Sciatic nerve (tissue), 2 donors: ENCODE measurements at regions not wholly inside any gene's neighbourhood (a gene's known extent, or its start where the extent isn't known, plus 50 kb on each side); places are given as distances from the start of the nearest gene placed in this dataset.

Source experiments
- ATAC-seq: fragments of 200-7000 bp; cut with Tn5 transposase; one replicate; pipeline ENCODE4 v1.9.1; 2020; ENCODE audit warnings: mild to moderate bottlenecking, moderate library complexity
- DNase-seq: peaks from one replicate; pipeline ENCODE4 v3.0.0-alpha.2; 2020; ENCODE audit warnings: low spot score
- intact Hi-C: fragments of 100-400 bp; cut with DNase I; formaldehyde crosslinking; loops from one replicate; pipeline ENCODE4 v1.14.2; 2022
- donor health status: DM: no; HTN: no; CAD: no.
- donor health status: DM: no; HTN: no; CAD: no.

GRCh38 chr7:33700001-33700899 is 205.1 kb upstream of the BMPER start:
- ATAC-seq, result no peak
- no peak for DNase-seq
- intact Hi-C loops, result no loop called here

GRCh38 chr7:33701189-33701740 is 204.1 kb upstream of the BMPER start:
- ATAC-seq, result no peak
- DNase-seq, result no peak
- intact Hi-C loops, result no loop called here

DNA sequence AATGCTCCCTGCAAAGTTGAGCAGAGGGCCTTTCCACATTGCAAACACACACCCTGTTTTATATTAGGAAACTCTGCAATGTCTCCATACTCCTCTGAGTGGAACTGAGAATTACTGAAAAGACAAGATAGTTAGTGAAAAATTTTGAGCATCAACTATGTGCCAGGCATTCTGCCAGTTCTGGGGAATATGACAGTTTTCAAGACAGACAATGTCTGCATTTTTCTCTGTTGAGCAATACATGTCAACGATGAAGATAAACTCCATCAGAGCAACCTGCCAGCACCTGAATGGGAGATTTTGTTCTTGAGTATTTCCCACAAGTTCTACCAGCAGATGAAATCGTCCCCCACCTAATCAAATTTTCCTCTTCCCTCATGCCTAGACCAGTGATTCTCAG is 203.4 kb upstream of the BMPER start:
- intact Hi-C loops, result no loop called here
- DNase-seq (no peak), ATAC-seq (no peak)

DNA sequence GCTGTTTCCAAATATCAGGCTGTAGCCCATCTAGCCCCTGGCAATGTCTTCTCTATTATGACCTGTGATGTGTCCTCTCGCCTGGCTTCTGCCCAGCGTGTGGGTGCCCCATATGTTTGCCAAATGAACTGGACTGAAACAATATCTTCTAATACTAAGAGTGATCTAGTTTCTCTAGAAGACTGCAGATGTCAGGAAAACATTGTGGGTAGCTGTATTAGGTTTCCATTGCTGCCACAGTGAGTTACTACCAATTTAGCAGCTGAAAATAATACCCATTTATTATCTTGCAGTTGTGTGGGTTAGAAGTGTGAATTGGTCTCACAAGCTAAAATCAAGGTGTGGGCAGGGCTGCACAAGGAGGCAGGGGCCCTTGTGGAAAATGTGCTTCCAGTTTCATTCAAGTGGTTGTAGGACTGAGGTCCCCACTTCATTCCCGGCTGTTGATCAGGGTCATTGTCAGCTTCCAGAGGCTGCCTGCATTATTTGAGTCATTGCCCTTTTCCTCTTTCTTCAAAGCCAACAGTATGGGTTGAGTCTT is 202.8 kb upstream of the BMPER start:
- intact Hi-C loops, result no loop called here
- ATAC-seq (no peak), DNase-seq (no peak)

DNA sequence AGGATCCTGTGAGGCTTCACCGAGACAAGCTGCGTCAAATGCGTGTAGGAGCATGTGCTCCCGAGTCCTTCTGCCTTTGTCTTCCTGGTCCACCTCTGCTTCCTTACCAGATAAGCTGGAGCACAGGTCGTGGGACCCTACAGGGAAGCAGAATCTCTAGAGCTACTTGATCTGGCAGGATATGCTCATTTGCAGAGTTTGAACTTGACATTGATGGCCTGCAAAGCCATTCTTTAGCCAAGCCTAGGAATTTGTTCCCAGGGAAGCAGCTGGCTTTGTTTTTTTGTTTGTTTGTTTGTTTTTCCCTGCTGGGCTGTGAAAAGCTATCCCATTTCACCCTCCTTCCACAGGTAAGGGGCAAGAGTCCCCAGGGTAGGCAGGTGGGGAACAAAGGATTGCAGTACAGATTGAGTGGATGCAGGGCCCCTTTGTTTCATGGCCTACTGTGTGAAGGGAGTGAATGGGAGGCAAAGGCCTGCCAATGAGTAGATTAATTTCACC is 200.0 kb upstream of the BMPER start:
- intact Hi-C loops, result no loop called here
- ATAC-seq (no peak), DNase-seq (no peak)

DNA sequence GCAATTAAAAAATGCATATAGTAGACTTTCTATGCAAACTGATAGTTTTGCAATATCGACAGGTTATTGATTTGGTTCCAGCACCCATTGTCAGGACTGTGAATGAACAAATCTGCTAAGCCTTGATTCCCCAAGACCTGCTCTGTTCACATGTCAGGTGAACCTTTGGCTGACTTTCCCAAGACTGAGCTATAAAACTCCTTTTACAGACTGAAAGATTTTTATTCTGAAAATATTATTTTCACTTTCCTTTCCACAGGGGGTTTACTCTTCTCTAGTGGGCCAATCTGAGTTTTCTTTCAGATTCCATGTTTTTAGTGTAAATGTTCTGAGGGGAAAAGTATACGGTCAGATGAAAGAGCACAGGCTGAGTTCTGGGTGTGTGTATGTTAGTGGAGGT is 199.2 kb upstream of the BMPER start:
- intact Hi-C loops, result no loop called here
- DNase-seq, result no peak

GRCh38 chr7:33706771-33707200 is 198.6 kb upstream of the BMPER start:
- intact Hi-C loops, result no loop called here
- ATAC-seq (peak; percentile 63), DNase-seq (no peak)

More for the DNA sequence above, 199.2 kb upstream of the BMPER start:
- ATAC-seq, result no peak

GRCh38 chr7:33707427-33707826 is 197.9 kb upstream of the BMPER start:
- DNase-seq (no peak), ATAC-seq (peak; percentile 72)
- intact Hi-C loops, result no loop called here

DNA sequence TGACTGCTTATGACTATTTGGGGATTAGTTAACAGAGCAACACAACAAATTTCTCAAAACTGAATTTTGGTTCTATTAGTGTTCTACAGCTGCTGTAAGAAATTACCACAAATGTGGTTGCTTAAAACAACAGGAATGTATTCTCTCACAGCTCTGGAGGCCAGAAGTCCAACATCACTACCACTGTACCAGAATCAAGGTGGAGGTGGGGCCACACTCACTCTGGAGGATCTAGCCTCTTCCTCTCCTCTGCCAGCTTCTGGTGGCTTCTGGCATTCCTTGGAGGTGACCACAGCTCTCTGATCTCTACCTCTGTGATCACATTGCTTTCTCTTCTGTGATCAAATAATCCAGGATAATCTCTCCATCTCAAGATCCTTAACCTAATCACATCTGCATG is 194.7 kb upstream of the BMPER start:
- intact Hi-C loops, result no loop called here
- DNase-seq, result no peak
- no peak for ATAC-seq

DNA sequence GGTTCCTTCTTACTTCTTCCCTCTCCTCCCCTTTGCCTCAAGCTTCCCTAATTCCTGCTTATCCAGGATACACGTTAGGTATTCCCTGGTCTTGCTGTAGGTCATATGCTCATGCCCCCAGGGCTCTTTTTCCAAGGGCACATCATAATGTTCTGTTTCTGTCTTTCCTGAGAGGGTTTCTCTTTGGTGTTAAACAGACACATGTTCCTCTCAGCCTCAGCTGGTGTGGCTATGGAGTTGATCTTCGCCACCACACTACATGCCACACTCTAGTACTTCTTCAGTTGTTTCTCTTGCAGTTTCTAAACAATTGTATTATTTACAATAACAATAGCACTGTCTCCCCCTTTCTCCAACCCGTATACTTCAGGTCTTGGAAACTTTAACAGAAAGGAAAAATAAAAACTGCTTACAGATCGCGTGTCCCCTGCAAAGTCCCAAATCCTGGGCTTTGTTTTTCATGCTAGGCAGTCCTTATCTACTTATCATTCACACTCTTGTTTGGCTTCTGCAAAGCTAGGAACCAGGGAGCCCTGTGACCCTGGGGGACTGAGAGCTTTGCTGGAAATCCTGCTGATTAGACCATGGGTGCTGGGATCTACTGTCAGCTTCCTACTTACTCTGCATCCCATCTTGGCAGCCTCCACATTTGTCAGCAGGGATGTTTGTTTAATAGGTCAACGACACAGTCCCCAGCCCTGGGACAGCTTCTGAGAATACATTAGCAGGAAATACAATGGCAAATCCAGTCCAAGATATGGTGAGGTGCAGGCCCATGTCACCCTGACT is 193.9 kb upstream of the BMPER start:
- ATAC-seq, result no peak
- no peak for DNase-seq
- intact Hi-C loops, result no loop called here

GRCh38 chr7:33712020-33712414 is 193.3 kb upstream of the BMPER start:
- intact Hi-C loops, result no loop called here
- ATAC-seq, result no peak
- no peak for DNase-seq

DNA sequence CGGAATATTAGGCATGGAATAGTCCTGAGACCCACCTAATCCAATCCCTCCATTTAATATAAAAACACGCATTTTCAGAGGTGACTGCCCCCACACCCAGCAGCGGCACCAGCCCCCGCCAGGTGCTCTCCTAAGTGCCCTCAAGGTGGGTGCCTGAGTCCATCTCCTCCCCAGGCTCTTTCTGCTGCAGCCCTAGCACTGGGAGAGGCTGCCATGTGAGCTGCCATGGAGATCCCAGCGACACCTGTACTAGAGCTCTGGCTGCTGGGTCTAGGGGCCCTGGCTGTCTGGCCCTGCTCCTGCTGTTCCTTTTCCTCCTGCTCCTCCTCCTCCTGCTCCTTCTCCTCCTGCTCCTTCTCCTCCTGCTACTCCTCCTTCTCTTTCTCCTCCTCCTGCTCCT is 191.1 kb upstream of the BMPER start:
- intact Hi-C loops, result no loop called here
- no peak for DNase-seq
- ATAC-seq, result no peak

- intact Hi-C loops, result no loop called here
- DNase-seq (no peak), ATAC-seq (no peak)
Observed at GRCh38 chr7:33716581-33717477, 188.5 kb upstream of the BMPER start.

DNA sequence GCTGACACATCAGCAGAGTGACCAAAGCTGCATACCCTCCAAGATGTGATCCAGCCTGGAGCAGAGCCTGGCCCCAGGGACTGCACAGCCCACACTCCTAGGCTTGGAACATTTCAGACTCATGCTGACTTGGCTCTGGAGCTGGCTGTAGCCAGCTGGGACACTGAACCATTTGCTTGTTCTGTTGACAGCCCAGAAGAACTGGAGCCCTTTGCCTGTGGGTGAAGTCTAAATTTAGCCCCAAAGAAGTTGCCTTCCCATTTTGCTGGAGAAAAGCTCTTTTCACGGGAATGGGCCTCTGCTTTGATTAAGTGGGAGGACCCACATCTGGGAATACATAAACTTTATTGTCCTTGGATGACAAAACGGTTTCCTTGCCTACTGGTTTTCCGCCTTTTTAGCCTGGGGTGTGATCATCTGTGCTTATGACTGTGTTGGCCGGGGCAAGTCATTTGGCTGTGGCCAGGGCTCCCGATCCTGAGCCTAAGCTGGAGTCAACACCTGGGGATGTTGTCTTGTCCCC is 186.2 kb upstream of the BMPER start:
- DNase-seq (no peak), ATAC-seq (peak; percentile 91)
- intact Hi-C loops, result no loop called here

- DNase-seq, result no peak
- ATAC-seq, result no peak
- intact Hi-C loops, result no loop called here
Observed at GRCh38 chr7:33720139-33720538, 185.2 kb upstream of the BMPER start.

- no peak for DNase-seq
- intact Hi-C loops, result no loop called here
- ATAC-seq, result no peak
Observed at GRCh38 chr7:33720870-33721269, 184.5 kb upstream of the BMPER start.

DNA sequence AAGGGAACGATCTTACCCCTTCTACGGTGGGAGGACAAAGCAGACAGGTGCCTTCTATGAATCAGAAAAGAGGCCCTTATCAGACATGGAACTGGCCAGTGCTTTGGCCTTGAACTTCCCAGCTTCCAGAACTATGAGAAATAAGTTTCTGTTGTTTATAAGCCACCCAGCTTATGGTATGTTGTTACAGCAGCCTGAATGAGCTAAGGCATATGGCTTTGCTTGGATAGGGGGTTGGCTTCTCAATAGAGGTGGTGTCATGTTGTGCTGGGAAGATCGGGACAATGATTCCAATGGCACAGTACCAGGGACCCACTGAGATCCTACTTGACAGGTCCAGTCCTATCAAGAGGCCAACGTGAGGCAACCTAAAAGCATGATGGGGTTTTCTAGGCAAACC is 183.4 kb upstream of the BMPER start:
- ATAC-seq, result no peak
- intact Hi-C loops, result no loop called here
- no peak for DNase-seq

DNA sequence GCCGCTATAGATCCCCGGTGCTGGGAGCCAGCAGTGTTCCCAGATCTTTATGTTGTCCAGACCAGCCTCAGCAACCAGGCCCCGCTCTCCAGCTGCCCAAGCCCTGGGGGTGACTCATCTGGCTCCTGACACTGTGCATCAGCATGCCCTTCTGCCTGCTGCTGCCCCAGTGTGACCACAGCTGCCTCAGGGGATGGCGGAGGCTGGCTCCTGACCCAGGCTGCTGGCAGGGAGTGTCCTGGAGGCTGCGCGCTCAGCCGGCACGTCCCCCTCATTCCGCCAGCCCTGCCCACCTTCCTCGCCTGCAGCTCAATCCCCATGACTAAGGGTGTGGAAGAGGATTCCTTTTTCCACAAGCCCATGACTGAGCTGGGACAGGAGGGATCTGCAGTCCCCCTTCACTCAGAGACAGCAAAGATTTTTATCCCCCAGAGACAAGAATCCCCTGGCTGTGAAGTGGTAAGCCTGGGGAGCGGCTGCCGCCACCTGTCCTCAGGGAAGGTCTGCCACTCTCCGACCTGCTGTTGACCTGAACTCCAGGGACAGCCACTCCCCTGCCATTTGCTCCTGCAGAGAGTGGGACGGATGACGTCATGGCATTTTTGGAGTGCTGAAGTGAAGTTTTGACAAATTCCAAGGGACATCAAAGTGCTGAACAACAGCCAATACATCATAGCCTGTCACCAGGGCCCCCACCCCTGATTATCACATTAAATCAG is 182.8 kb upstream of the BMPER start:
- DNase-seq, result no peak
- no peak for ATAC-seq
- intact Hi-C loops, result no loop called here
